ENCODE measurements at regions not wholly inside any gene's neighbourhood (a gene's known extent, or its start where the extent isn't known, plus 50 kb on each side); places are given as distances from the start of the nearest gene placed in this dataset.

DNA sequence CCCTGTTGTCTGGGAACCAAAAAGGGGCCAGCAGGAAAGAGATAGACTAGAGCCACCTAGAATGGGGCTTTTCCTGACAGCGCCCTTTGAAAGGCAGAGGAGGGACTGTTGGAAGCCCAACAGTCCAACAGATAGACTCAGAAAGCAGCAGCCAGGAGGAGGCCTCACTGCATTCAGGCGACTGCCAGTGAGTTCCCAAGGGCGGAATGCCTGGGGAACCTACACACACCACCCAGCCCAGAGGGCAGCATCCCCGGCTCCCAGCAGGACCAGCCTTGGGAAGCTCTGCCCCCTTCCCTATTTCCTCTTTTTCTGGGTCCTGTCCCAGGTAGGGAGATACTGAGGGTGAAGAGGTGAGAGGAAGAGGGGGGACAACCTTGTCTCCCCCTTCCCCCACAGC is 192.4 kb upstream of the KLF4 start:
- Histone ChIP-seq H3K9ac (ENCODE audit: insufficient read depth, low read depth, low read length) (no peak overlapping the region), H3K27me3 (ENCODE audit: control insufficient read depth in 1 of 2, insufficient read depth in 2 of 2, low read length in 2 of 2) (no peaks in the 10 kb centered on the region)
- 33% methylated on average over 4 of the region's 4 CpGs for WGBS (ENCODE audit: low lambda C conversion rate)

DNA sequence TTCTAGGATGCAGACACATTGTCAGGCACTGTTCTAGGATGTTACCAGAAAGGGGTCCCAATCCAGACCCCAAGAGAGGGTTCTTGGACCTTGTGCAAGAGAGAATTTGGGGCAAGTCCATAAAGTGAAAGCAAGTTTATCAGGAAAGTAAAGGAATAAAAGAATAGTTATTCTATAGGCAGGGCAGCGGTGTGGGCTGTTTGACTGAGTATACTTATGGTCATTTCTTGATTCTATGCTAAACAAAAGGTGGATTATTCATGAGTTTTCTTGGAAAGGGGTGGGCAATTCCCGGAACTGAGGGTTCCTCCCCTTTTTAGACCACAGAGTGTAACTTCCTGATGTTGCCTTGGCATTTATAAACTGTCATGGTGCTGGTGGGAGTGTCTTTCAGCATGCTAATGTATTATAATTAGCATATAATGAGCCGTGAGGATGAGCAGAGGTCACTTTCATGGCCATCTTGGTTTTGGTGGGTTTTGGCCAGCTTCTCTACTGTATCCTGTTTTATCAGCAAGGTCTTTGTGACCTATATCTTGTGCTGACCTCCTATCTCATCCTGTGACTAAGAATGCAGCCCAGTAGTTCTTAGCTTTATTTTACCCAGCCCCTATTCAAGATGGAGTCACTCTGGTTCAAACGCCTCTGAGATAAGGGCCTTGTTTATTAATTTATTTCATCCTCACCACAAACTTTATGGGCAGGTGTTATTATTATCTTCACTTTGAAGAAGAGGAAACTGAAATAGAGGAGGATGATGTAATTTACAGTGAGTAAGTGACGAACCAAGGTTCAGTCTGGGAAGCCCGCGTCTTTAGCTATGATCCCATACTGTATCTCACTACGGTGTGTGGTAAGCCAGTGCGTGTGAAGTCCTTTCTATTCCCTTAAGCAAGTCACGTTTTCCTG is 186.0 kb upstream of the KLF4 start:
- no peaks in the 10 kb centered on the region for H3K4me1 ChIP-seq (ENCODE audit: insufficient read depth, low read length)
- ChIA-PET CTCF (ENCODE audit: low intra/inter-chr PET ratio, low total read pairs) (no interaction called here), POLR2A (no interaction called here)
- no peaks in the 10 kb centered on the region for H3K27me3 ChIP-seq (ENCODE audit: control insufficient read depth in 1 of 2, insufficient read depth in 2 of 2, low read length in 2 of 2)
- H3K36me3 ChIP-seq (replicated peaks in 1 of 2; ENCODE audit: control insufficient read depth in 1 of 2, insufficient read depth in 2 of 2, low read length in 2 of 2) = no peaks in the 10 kb centered on the region
- H2AFZ ChIP-seq (ENCODE audit: low read length) = no peak overlapping the region
- DNase-seq (ENCODE audit: low spot score) (no peak), FAIRE-seq (no peak), ATAC-seq (no peak)
- intact Hi-C loops (cut with micrococcal nuclease; ENCODE audit: unreplicated experiment) = no loop called here
- 35% methylated on average over 10 of the region's 10 CpGs for WGBS (ENCODE audit: low lambda C conversion rate)
- no TSS peak for BruUV-seq (replicated peaks)
- H3K9me3 ChIP-seq (ENCODE audit: low read length) = no peaks in the 10 kb centered on the region
- no peaks in the 10 kb centered on the region for H4K20me1 ChIP-seq (ENCODE audit: insufficient read depth, low read length)
- no peak overlapping the region for H3K9ac ChIP-seq (ENCODE audit: insufficient read depth, low read depth, low read length)
- no peaks in the 10 kb centered on the region for H3K79me2 ChIP-seq (ENCODE audit: insufficient read depth, low read length)
- no peak overlapping the region for H3K4me3 ChIP-seq (replicated peaks in 1 of 3; ENCODE audit: insufficient read depth in 1 of 3, low read depth in 2 of 3, low read length in 3 of 3)
- in situ Hi-C loops (cut with HindIII; ENCODE audit: extremely low pct_ligation_motif_present, low pct_unique_long_range_greater_than_20kb) = no loop called here
- H3K4me2 ChIP-seq (ENCODE audit: low read depth, low read length) = no peak overlapping the region
- H3K27ac ChIP-seq (ENCODE audit: extremely low read length, insufficient read depth, low read length) = no peak overlapping the region
- TF ChIP-seq GATAD2A (CRISPR knock-in tag; IDR thresholded peaks at IDR 0.05) (no peak), ZNF121 (CRISPR knock-in tag; IDR thresholded peaks at IDR 0.05) (no peak), CBX2 (IDR thresholded peaks at IDR 0.05; ENCODE audit: low read depth, low read length) (no peak), CBX2 (CRISPR knock-in tag; IDR thresholded peaks at IDR 0.05; ENCODE audit: low read depth) (no peak), ZIK1 (CRISPR knock-in tag; IDR thresholded peaks at IDR 0.05; ENCODE audit: borderline replicate concordance, low read depth) (no peak), XRCC5 (optimal IDR thresholded peaks at IDR 0.05; ENCODE audit: low read length) (no peak), ZNF501 (CRISPR knock-in tag; IDR thresholded peaks at IDR 0.05) (no peak), SNAPC2 (CRISPR knock-in tag; IDR thresholded peaks at IDR 0.05) (no peak), PHF8 (CRISPR knock-in tag; IDR thresholded peaks at IDR 0.05) (no peak), ZNF747 (CRISPR knock-in tag; IDR thresholded peaks at IDR 0.05; ENCODE audit: borderline replicate concordance) (no peak), DMAP1 (CRISPR knock-in tag; IDR thresholded peaks at IDR 0.05) (no peak), JUN (CRISPR knock-in tag; IDR thresholded peaks at IDR 0.05) (no peak), ZSCAN31 (CRISPR knock-in tag; IDR thresholded peaks at IDR 0.05; ENCODE audit: low read depth) (no peak), SRF (IDR thresholded peaks at IDR 0.05; ENCODE audit: low read depth, low read length) (no peak)
- TF ChIP-seq, protein P1, sequence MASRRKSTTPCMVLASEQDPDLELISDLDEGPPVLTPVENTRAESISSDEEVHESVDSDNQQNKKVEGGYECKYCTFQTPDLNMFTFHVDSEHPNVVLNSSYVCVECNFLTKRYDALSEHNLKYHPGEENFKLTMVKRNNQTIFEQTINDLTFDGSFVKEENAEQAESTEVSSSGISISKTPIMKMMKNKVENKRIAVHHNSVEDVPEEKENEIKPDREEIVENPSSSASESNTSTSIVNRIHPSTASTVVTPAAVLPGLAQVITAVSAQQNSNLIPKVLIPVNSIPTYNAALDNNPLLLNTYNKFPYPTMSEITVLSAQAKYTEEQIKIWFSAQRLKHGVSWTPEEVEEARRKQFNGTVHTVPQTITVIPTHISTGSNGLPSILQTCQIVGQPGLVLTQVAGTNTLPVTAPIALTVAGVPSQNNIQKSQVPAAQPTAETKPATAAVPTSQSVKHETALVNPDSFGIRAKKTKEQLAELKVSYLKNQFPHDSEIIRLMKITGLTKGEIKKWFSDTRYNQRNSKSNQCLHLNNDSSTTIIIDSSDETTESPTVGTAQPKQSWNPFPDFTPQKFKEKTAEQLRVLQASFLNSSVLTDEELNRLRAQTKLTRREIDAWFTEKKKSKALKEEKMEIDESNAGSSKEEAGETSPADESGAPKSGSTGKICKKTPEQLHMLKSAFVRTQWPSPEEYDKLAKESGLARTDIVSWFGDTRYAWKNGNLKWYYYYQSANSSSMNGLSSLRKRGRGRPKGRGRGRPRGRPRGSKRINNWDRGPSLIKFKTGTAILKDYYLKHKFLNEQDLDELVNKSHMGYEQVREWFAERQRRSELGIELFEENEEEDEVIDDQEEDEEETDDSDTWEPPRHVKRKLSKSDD (CRISPR knock-in tag; IDR thresholded peaks at IDR 0.05; ENCODE audit: low read depth) = no peak
- TF ChIP-seq, protein P2, sequence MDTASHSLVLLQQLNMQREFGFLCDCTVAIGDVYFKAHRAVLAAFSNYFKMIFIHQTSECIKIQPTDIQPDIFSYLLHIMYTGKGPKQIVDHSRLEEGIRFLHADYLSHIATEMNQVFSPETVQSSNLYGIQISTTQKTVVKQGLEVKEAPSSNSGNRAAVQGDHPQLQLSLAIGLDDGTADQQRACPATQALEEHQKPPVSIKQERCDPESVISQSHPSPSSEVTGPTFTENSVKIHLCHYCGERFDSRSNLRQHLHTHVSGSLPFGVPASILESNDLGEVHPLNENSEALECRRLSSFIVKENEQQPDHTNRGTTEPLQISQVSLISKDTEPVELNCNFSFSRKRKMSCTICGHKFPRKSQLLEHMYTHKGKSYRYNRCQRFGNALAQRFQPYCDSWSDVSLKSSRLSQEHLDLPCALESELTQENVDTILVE (CRISPR knock-in tag; IDR thresholded peaks at IDR 0.05) = no peak

More for the DNA sequence above, 192.4 kb upstream of the KLF4 start:
- ChIA-PET POLR2A (no interaction called here), CTCF (ENCODE audit: low intra/inter-chr PET ratio, low total read pairs) (no interaction called here)
- in situ Hi-C loops (cut with HindIII; ENCODE audit: extremely low pct_ligation_motif_present, low pct_unique_long_range_greater_than_20kb) = no loop called here
- intact Hi-C loops (cut with micrococcal nuclease; ENCODE audit: unreplicated experiment) = no loop called here
- H3K4me2 ChIP-seq (ENCODE audit: low read depth, low read length) = no peak overlapping the region
- DNase-seq (ENCODE audit: low spot score) = no peak
- FAIRE-seq = no peak
- H3K36me3 ChIP-seq (replicated peaks in 1 of 2; ENCODE audit: control insufficient read depth in 1 of 2, insufficient read depth in 2 of 2, low read length in 2 of 2) = no peaks in the 10 kb centered on the region
- no peak for ATAC-seq
- no peaks in the 10 kb centered on the region for H3K79me2 ChIP-seq (ENCODE audit: insufficient read depth, low read length)
- TF ChIP-seq BRCA1 (CRISPR knock-in tag; IDR thresholded peaks at IDR 0.05) = no peak
- no peak for TF ChIP-seq ZFP82 (CRISPR knock-in tag; IDR thresholded peaks at IDR 0.05; ENCODE audit: borderline replicate concordance)
- H4K20me1 ChIP-seq (ENCODE audit: insufficient read depth, low read length) = no peaks in the 10 kb centered on the region
- H3K9me3 ChIP-seq (ENCODE audit: low read length) = no peaks in the 10 kb centered on the region
- no peak overlapping the region for H3K27ac ChIP-seq (ENCODE audit: extremely low read length, insufficient read depth, low read length)
- H3K4me3 ChIP-seq (replicated peaks in 1 of 3; ENCODE audit: insufficient read depth in 1 of 3, low read depth in 2 of 3, low read length in 3 of 3) = no peak overlapping the region
- no TSS peak for BruUV-seq (replicated peaks)
- H3K4me1 ChIP-seq (ENCODE audit: insufficient read depth, low read length) = no peaks in the 10 kb centered on the region
- no peak overlapping the region for H2AFZ ChIP-seq (ENCODE audit: low read length)

Data from HepG2 (cell line).